Stimulated activated CD4-positive, alpha-beta T cell treated with anti-CD3 and anti-CD28 coated beads, Interleukin-2, amount 100 ng/mL, for 4 hours (primary cell): ENCODE measurements at regions not wholly inside any gene's neighbourhood (a gene's known extent, or its start where the extent isn't known, plus 50 kb on each side); places are given as distances from the start of the nearest gene placed in this dataset.
"Not testable (repeated sequence)": the region's sequence is repeated elsewhere in the genome, so short reads cannot be mapped to it uniquely, and the experiment has no call there.

ENCODE experiments used
- DNase-seq: peaks from one replicate; pipeline ENCODE4 v3.0.0-alpha.2; 2020; ENCODE audit warnings: low read depth

- no peak for DNase-seq
Measured at GRCh38 chr11:129503646-129504045, 128.0 kb downstream of the BARX2 start.

DNA sequence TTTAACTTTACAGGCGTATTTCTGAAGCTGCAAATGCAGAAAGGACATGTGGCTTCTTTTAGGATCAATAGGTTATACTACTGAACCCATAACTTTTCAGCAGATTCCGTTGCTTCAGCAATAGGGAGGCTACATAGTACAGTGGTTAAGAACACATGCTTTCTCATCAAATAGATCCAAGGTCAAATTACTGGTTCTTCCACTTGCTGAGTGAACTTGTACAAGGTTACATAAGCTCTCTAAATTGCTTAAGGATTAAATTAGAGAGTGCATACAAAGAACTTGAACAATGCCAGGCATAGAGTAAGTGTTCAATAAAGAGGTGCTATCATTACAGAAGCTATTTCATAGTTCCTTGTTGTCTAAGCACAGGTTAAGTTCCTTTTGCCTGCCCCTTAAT lies 129.6 kb downstream of the BARX2 start:
- no peak for DNase-seq

- DNase-seq, result no peak
Measured at GRCh38 chr11:129508163-129508562, 132.5 kb downstream of the BARX2 start.

- DNase-seq, result no peak
Measured at GRCh38 chr11:129528296-129528695, 152.6 kb downstream of the BARX2 start.

DNA sequence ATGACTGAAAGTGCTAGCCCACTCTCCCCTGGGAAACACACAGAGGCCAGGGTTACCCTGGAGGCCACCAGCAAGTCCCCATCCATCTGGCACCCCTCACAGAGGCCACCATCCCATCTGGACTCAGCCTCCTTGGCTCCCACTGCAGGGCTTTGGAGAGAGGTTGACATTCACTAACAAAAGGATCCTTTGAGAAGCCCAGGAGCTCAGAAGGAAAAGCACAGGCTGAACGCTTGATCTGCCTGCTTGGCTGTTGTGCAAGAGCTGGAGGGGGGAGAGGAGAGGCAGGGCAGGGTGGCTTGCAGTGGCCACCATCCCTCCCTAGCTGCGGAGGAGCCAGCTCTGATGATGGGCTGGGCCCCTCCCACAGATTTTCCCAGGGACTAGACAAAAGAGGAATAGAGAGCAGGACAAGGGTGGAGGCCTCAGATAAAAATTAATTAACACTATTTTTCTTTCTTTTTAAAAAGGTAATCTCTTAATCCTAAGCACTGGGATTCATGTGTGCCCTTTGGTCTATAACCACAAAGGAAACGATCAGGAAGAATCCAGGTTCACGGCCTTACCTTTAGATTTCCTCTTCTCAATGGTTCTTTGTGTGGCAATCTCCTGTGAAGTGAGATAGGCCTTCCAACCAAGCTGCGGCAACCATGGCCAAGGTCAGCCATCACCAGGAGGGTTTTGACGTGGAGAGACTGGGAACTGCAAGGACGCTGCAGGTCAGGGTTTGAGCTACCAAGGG lies 154.7 kb downstream of the BARX2 start:
- DNase-seq, result no peak

GRCh38 chr11:129533395-129533794 lies 157.7 kb downstream of the BARX2 start:
- no peak for DNase-seq

DNA sequence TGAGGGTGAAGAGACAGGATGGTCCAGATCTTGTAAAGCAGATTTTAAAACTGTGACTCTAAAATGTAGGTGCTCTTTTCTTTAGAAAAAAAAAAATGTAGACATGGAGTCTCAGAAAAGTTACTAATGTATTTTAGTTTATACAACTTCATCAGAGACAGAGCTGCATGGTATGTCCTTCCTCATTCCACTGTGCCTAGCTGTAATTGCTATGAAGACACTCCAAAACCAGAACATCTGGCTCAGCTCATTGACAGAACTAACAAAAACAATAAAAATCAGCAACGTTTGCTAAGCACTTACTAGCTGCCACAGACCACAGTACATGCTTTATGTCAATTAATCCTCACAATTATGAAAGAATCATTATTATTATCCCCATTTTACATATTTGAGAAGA lies 160.7 kb downstream of the BARX2 start:
- DNase-seq, result no peak

DNA sequence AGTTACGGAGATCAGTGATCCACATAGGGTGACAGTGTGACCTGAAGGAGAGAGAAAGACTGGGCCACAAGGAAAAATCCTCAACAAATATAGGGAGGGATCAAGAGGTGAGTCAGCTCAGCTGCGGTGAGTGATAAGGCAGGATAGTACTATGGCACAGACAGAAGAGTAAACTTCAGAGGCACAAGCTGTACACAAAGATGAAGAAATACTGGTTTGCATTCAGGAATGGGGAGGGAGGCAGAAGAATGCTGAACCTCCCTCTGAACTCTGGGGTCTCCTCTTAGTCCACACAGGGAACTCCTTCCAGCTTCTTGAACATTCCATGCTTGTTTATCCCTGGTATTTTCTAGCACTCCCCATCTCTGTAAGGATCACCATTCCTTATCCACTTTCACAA lies 162.7 kb downstream of the BARX2 start:
- no peak for DNase-seq

DNA sequence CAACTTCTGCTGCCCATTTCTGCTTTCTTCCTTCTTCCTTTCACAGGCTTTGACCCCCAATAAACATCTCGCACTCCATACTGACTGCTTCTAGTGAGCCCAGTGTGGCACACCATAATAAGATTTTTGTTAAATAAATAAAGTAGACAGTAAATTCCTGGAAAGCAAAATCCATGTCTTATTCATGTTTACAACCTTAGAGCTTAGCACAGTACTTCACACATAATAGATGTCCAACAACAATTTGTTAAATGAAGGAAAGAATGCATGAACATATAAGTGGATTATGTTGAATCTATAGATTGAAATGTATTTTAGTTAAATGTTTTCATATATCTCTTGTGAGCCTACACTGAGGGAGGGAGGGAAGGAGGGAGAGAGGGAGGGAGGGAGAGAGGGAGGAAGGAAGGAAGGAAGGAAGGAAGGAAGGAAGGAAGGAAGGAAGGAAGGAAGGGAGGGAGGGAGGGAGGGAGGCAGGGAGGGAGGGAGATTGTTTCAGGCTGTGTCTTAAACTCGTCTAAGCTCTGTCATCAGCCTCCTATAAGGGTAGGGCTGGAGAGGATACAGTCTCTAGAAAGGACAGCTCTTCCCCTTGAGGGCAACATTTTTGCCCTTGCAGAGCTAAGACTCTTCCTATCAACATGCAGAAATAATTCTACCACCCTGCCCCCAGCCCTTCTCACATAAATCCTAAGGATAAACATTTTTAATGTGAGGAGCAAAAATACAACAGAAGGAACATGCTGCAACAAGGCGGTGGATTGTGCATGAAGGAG lies 168.1 kb downstream of the BARX2 start:
- no peak for DNase-seq

- DNase-seq, result no peak
Measured at GRCh38 chr11:129544691-129545090, 169.0 kb downstream of the BARX2 start.

- no peak for DNase-seq
Measured at GRCh38 chr11:129546266-129546665, 170.6 kb downstream of the BARX2 start.

DNA sequence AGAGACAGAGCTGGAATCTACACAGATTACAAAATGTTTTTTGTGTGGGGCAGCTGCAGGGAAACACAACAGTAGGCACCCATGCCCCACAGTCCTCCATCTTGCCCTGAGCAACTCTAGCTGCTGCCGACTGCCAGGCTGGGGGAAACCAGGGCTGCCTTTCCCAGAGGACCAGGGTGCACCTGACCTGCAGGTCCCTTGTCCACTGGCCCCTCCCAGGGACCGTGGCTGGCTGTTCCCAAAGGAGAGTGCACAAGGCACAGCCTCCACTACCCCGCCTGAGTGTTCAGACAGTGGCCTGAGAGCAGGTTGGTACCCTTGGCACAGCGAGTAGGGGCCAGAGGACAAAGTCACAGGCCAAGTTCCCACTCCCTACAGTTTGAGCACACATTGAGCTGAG lies 181.8 kb downstream of the BARX2 start:
- no peak for DNase-seq

DNA sequence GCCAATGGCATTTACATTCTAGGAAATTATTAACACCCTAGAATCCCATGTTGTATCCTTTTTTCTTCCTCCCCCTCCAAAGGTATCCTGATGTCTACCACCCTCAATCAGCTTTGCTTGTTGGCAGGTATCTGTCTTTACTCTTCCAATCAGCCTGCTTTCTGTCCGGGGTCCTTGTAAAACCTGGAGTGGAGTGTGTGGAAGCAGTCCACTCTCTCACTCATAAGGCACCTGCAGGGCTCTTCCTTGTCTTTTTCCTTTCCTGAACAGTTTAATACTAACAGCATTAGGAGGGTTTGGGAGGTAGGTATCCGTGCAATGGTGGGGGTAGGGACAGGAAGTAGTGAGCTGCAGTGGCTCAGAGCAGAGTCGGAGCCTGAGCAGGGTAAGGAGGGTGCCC lies 193.4 kb downstream of the BARX2 start:
- DNase-seq, result no peak

- not testable (repeated sequence) for DNase-seq
Measured at GRCh38 chr11:129572667-129573066, 197.0 kb downstream of the BARX2 start.

GRCh38 chr11:129573161-129573560 lies 197.5 kb downstream of the BARX2 start:
- DNase-seq, result no peak

DNA sequence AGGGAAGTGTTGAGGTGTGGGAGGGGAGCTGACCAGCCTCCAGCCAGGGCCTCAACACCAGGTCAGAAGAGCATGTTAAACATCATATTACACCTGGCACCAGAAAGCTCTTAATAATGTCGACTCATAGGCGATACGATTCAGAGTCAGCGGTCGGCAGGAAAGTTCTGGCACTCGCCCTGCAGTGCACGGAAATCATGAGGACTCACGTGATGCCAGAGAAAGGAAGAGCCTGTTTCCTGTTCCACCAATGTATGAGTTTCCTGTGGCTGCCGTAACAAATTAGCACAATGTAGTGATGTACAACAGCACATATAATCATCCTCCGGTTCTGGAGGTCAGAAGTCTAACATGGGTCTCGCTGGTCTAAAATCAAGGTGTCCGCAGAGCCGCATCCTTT lies 198.8 kb downstream of the BARX2 start:
- DNase-seq, result no peak

- no peak for DNase-seq
Measured at GRCh38 chr11:129576652-129577051, 201.0 kb downstream of the BARX2 start.

DNA sequence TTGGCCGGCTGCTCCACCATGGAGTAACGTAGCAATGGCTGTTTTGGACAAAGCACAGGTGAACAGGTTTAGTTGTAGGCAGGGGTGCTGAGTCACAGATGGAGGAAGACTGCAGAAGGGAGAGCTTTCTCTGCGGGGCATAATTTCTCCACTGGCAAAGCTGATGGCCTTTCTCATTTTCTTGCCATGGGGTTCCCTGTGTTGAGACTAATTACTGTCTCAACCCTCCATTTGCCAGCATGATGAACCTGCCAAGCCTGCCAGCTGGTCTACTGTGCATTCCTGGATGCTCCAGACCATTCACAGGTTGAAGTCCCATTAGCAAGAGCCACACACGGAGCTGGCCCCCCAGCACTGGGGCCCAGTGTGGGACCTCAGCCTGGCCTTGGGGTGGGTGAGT lies 202.4 kb downstream of the BARX2 start:
- no peak for DNase-seq

GRCh38 chr11:129580278-129580677 lies 204.6 kb downstream of the BARX2 start:
- DNase-seq, result no peak

DNA sequence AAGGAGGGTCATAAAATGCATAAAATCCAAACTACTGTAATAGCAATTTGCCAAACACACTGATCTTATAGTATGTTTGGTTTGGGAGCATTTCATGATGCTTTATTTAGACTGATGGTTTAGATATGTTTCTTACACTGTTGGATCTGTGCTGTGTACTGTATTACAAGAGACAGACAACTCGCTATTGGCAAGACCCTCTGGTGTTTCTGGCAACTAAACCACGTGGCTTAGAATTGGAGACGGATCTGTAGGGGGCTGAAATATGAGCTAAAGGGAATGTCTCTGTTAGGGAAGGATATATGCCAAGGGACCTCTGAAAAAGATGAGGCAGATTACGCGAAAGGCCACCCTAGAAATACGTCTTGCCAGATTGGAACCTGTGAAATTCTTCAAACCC lies 208.7 kb downstream of the BARX2 start:
- DNase-seq, result no peak

GRCh38 chr11:129589190-129589860 lies 213.7 kb downstream of the BARX2 start:
- no peak for DNase-seq

GRCh38 chr11:129590030-129590752 lies 214.5 kb downstream of the BARX2 start:
- no peak for DNase-seq
